Right cardiac atrium (tissue), 5 donors: ENCODE measurements at regions not wholly inside any gene's neighbourhood (a gene's known extent, or its start where the extent isn't known, plus 50 kb on each side); places are given as distances from the start of the nearest gene placed in this dataset.
"Not testable (repeated sequence)": the region's sequence is repeated elsewhere in the genome, so short reads cannot be mapped to it uniquely, and the experiment has no call there.

Experiments used
- ATAC-seq, 2 donors: fragments of 200-7000 bp; cut with Tn5 transposase; one replicate each; pipeline versions ENCODE4 v1.8.0 to v1.9.1; 2020; ENCODE audit warnings: moderate library complexity in 2 of 2, mild to moderate bottlenecking in 1 of 2
- DNase-seq, 3 donors: peaks; one replicate each; pipeline ENCODE4 v3.0.0-alpha.2; 2020
- H3K27ac ChIP-seq: one replicate; pipeline ENCODE4 v1.5.1; 2013; ENCODE audit warnings: mild to moderate bottlenecking, low read length, control low read depth, moderate library complexity
- H3K27me3 ChIP-seq: one replicate; pipeline ENCODE4 v1.6.1; 2013; ENCODE audit not compliant: control insufficient read depth, insufficient read depth
- H3K4me1 ChIP-seq: one replicate; pipeline ENCODE4 v1.6.1; 2013; ENCODE audit warnings: low read length; ENCODE audit not compliant: control insufficient read depth, insufficient read depth
- H3K4me3 ChIP-seq: one replicate; pipeline ENCODE4 v1.5.1; 2013; ENCODE audit warnings: low read length, control low read depth
- H3K9me3 ChIP-seq: one replicate; pipeline ENCODE4 v1.6.1; 2013; ENCODE audit warnings: low read length; ENCODE audit not compliant: control insufficient read depth
- WGBS: extraction: QIAGEN DNeasy Blood & Tissue Kit; methylation state at CpG from one replicate; pipeline ENCODE4 v1.1.7; 2013; 5-methylcytosine and 5-hydroxymethylcytosine counted together
- intact Hi-C, 4 donors: fragments of 100-400 bp; cut with DNase I; formaldehyde crosslinking; loops; one replicate each; pipeline versions ENCODE4 v1.11.0 to v1.14.0; 2022 to 2023
- donor health status: healthy with polysubstance abuse.
- donor health status: DM: no; HTN: yes; CAD: no.
- donor health status: DM: no; HTN: no; CAD: no.
- donor health status: DM: no; HTN: yes; CAD: no; lungs with severe emphysema.
- donor health status: DM: yes; HTN: yes; CAD: no.

DNA sequence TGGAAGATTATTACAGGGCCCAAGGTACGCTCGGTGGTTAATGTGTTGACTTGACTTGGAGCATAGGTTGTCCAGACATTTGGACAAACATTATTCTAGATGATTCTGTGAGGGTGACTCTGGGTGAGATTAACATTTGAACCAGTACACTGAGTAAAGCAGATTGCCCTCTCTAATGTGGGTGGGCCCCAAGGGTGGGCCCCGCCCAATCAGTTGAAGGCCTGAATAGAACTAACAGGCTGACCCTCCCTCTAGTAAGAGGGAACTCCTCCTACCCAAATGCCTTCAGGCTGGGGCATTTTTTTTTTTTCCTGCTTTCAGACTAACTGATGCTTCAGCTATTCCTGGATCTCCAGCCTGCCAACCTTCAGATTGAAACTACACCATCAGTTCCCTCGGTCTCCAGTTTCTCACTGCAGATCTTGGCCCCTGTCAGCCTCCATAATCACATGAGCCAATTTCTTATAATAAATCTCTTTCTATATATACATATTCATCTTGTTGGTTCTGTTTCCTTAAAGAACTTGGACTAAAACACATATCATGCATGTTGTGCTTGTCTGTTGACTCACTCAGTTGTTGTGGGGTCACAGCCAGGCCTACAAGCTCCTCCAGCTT, 338.1 kb upstream of the BRINP1 start:
- Histone ChIP-seq H3K9me3 (no peaks in the 10 kb centered on the region), H3K27me3 (no peaks in the 10 kb centered on the region), H3K27ac (no peak overlapping the region), H3K4me1 (no peaks in the 10 kb centered on the region), H3K4me3 (no peak overlapping the region)
- DNase-seq (no peak), ATAC-seq (no peak)
- intact Hi-C loops: no loop called here
- 84% methylated on average over 4 of the region's 4 CpGs for WGBS

DNA sequence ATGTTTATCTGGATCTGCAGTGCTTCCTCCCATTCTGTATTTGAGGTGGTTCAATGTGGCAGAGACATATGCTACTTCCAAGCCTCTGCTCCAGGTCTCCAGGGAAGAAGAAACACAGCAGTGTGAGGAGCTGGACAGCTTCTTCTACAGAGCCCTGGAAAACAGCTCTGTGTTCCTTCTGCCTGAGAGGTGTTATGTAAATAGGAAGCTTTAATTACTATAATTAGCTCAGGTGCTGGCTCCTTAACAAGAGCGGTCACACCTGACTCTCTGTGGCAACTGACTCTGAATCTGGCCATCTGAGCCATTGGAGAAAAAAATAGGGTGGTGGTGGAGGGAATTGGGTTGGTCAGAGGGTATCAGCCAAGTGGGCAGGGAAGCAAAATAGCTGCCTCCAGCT, 332.4 kb upstream of the BRINP1 start:
- no peaks in the 10 kb centered on the region for H3K27me3 ChIP-seq
- H3K4me1 ChIP-seq: no peaks in the 10 kb centered on the region
- H3K27ac ChIP-seq: no peak overlapping the region
- H3K9me3 ChIP-seq: no peaks in the 10 kb centered on the region
- no peak overlapping the region for H3K4me3 ChIP-seq
- 81% methylated on average over 1 of the region's 1 CpG for WGBS
- ATAC-seq (no peak), DNase-seq (no peak)
- intact Hi-C loops: no loop called here

DNA sequence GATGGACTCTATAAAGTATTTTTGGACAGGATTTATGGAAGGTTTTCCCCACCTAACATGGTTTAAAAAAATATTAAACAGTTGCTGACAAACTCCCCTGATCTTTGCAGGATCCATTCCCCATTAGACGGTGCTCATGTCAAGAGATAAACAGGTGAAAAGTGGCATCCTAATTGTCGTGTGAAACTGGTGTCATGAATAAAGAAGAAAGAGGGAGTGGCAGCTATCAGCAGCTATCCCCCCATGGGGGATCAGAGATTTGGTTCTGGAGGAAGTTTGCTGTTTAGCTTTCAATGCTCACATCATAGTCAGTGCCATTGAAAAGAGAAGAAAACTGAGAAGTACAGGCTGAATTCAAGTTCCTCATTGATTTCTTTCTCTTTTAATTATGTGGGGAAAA, 329.3 kb upstream of the BRINP1 start:
- ATAC-seq: no peak
- H3K4me3 ChIP-seq: no peak overlapping the region
- no peaks in the 10 kb centered on the region for H3K9me3 ChIP-seq
- WGBS: 22% methylated on average over 2 of the region's 2 CpGs
- H3K27me3 ChIP-seq: no peaks in the 10 kb centered on the region
- H3K4me1 ChIP-seq: no peaks in the 10 kb centered on the region
- intact Hi-C loops: no loop called here
- no peak for DNase-seq
- H3K27ac ChIP-seq: no peak overlapping the region

DNA sequence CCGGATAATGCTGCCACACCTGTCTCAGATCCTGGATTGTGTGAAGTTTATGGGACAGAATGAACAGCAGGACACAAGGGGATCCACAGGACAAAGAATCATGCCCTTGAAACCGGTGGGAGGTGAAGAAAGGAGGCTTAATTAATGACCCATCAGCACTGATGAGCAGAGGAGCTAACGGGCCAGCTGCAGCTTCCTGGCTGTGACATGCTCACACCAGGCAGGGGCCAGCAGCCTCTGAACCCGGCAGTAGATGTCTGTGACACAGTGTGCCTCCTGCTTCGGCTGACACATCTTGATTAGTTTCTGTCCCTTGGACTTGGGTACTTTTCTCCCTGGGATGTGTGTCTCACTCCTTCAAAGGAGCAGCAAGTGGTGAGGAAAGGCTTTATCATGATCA, 328.8 kb upstream of the BRINP1 start:
- Histone ChIP-seq H3K27me3 (no peaks in the 10 kb centered on the region), H3K4me3 (no peak overlapping the region), H3K27ac (no peak overlapping the region), H3K4me1 (no peaks in the 10 kb centered on the region), H3K9me3 (no peaks in the 10 kb centered on the region)
- DNase-seq (no peak), ATAC-seq (no peak)
- 19% methylated on average over 5 of the region's 5 CpGs for WGBS
- intact Hi-C loops: no loop called here

DNA sequence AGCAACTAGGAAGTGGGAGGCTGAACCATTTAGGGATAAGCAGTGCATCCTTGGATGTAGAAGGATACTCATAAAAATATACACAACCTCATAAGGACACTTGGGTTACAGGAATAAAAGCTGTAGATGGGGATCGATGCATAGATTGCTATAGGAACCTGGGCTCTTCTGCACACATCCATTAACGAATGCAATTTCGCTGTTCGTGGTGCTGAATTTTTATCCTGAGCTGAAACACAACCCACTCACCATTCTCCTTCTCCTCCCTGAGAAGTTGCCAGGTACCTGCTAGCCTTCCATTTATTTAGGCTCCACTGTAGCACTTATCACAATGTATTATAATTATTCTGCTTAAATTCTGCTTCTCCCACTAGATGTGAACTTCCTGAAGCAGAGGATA, 320.6 kb upstream of the BRINP1 start:
- ATAC-seq (no peak), DNase-seq (no peak)
- no peaks in the 10 kb centered on the region for H3K9me3 ChIP-seq
- no peaks in the 10 kb centered on the region for H3K27me3 ChIP-seq
- WGBS: 14% methylated on average over 4 of the region's 4 CpGs
- no peak overlapping the region for H3K27ac ChIP-seq
- H3K4me1 ChIP-seq: no peaks in the 10 kb centered on the region
- intact Hi-C loops: no loop called here
- H3K4me3 ChIP-seq: no peak overlapping the region

DNA sequence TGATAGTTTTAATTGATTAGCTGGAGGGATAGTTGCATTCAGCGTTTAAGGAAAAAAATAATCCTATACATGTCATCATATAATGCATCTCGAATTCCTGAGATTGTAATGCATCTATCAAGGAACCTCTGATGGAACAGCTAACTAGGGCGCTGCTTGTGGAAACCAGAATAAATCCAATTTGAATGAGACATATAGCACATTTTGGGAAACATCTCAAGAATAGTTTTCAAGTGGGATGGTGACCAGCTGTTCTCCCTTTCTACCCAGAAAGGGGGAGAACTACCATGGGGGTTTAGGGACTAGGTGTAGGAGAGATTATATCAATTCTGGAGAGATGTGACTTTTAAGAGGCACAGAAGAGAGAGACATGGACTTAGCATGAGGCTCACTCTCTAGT, 319.3 kb upstream of the BRINP1 start:
- Histone ChIP-seq H3K4me3 (no peak overlapping the region), H3K4me1 (no peaks in the 10 kb centered on the region), H3K9me3 (no peaks in the 10 kb centered on the region), H3K27me3 (no peaks in the 10 kb centered on the region), H3K27ac (no peak overlapping the region)
- DNase-seq: no peak
- ATAC-seq: no peak
- WGBS: 62% methylated on average over 3 of the region's 3 CpGs
- intact Hi-C loops: no loop called here

DNA sequence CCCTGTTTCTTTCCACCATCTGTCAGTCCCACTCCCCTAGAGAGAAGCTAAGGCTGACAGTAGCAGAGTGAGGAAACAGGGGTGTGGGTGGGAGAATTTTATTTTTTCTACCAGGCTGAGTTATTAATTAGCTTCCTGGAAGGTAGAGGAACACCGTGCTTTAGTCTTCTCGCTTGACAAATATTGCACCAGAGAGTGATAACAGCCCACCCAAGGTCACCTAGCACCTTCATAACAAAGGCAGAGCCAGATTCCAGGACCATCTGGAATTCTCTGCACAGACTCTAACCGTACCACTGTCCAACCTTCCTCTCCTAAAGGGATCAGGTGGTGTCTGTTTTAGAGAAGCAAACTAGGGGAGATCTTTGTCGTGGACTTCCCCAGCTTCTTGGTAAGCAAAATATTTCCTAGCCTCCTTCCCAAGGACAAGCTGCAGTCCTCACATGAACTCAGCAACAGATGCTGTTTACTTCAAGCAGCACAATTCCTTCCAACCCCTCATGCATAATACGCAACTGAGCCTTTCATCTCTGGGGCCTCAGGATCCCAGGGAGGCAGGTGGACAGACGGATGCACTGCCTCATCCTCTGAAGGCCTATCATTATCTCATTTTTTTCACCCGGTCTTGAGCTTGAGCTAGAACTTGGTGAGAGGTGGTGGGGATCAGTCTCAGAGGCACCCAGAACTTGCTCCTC, 308.7 kb upstream of the BRINP1 start:
- no peaks in the 10 kb centered on the region for H3K9me3 ChIP-seq
- DNase-seq: no peak
- no peak for ATAC-seq
- 65% methylated on average over 7 of the region's 7 CpGs for WGBS
- H3K4me3 ChIP-seq: no peak overlapping the region
- no peak overlapping the region for H3K27ac ChIP-seq
- no peaks in the 10 kb centered on the region for H3K27me3 ChIP-seq
- intact Hi-C loops: no loop called here
- H3K4me1 ChIP-seq: no peaks in the 10 kb centered on the region

DNA sequence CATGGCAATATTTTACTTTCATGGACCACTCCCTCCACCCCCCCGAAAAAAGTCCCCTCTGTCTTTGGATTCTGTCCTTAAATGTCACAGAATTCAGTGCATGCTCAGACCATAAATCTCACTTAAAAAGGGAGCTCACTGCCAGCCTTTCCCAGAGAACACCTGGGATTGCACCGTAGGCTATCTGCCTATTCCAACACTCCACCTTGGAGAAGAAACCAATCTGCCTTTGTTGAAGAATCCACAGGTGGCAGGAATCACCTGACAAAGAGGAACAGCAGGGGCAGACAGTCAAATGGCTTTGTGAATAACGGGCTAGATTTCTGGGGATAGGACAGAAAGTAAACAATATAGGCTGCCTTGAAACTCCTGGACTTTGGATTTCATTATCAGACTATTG, 306.7 kb upstream of the BRINP1 start:
- Histone ChIP-seq H3K27me3 (no peaks in the 10 kb centered on the region), H3K4me3 (no peak overlapping the region), H3K27ac (no peak overlapping the region), H3K4me1 (no peaks in the 10 kb centered on the region), H3K9me3 (no peaks in the 10 kb centered on the region)
- no peak for ATAC-seq
- intact Hi-C loops: no loop called here
- WGBS: 47% methylated on average over 3 of the region's 3 CpGs
- no peak for DNase-seq

DNA sequence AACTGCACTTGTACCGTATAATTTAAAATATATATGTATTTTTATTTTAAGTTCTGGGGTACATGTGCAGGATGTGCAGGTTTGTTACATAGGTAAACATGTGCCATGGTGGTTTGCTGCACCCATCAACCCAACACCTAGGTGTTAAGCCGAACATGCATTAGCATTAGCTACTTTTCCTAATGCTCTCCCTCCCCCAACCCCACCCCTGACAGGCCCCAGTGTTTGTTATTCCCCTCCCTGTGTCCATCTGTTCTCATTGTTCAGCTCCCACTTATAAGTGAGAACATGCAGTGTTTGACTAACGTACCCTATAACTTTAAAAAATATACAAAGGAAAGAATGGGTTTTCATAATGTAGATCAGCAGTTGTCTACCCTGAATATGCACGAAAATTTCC, 303.5 kb upstream of the BRINP1 start:
- H3K27me3 ChIP-seq, ATAC-seq, H3K4me3 ChIP-seq, intact Hi-C loops, H3K4me1 ChIP-seq, DNase-seq, H3K9me3 ChIP-seq, H3K27ac ChIP-seq: not testable (repeated sequence)
- 72% methylated on average over 4 of the region's 4 CpGs for WGBS

DNA sequence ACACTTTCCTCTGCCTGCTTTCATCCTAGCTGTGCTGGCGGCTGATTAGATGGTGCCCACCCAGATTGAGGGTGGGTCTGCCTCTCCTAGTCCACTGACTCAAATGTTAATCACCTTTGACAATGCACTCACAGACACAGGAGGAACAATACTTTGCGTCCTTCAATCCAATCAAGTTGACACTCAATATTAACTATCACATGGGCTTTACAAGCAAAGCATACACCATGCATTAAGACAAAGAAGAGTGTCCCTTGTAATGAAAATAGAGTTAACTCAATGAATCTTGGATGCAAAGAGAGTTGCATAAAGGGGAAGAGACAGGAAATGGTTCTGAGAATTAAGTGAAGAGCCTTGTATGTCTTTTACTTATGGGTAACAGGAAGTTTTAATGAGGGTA, 298.7 kb upstream of the BRINP1 start:
- DNase-seq (no peak), ATAC-seq (no peak)
- Histone ChIP-seq H3K4me1 (no peaks in the 10 kb centered on the region), H3K27me3 (no peaks in the 10 kb centered on the region), H3K27ac (no peak overlapping the region), H3K9me3 (no peaks in the 10 kb centered on the region), H3K4me3 (no peak overlapping the region)
- intact Hi-C loops: no loop called here
- 87% methylated on average over 2 of the region's 2 CpGs for WGBS

DNA sequence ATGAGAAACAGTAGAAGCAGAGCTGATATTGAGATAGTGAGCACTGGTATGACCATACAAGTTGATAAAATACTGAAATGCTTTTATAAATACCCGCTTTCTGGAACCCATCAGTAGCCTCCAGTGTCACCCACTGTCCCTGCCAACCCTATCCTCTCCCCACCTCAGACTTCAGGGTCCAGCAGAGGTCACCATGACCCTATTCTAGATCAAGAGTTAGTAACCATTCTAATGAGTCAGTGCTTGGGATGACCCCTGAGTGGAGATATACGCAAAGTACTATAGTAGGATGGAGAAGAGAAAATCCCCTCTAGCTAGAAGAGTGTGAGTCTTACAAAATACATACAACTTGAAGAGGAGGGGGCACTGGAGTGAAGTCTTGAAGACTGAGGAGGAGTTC, 297.9 kb upstream of the BRINP1 start:
- 79% methylated on average over 2 of the region's 2 CpGs for WGBS
- intact Hi-C loops: no loop called here
- Histone ChIP-seq H3K9me3 (no peaks in the 10 kb centered on the region), H3K27ac (no peak overlapping the region), H3K4me3 (no peak overlapping the region), H3K27me3 (no peaks in the 10 kb centered on the region), H3K4me1 (no peaks in the 10 kb centered on the region)
- ATAC-seq (no peak), DNase-seq (no peak)

DNA sequence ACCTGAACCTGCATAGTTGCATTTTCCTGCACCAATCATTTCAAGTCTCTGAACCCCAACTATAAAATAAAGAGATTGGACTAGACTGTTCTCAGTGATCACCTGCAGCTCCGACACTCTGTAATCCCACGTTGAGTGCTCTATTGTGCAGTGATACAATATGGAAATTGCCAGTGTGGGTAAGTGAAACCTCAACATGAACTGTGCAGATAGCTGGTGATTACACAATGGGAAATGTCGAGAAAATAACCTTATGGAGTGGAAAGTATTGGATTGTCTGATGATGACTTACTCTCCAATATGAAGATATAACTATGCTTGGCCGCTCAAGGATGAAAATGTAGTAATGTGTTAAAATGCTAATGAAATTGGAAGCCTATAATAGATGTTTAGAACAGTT, 293.1 kb upstream of the BRINP1 start:
- Histone ChIP-seq H3K27ac (no peak overlapping the region), H3K27me3 (no peaks in the 10 kb centered on the region), H3K4me1 (no peaks in the 10 kb centered on the region), H3K4me3 (no peak overlapping the region), H3K9me3 (no peaks in the 10 kb centered on the region)
- DNase-seq (no peak), ATAC-seq (no peak)
- WGBS: 78% methylated on average over 4 of the region's 4 CpGs
- intact Hi-C loops: no loop called here
